ENCODE measurements at regions not wholly inside any gene's neighbourhood (a gene's known extent, or its start where the extent isn't known, plus 50 kb on each side); places are given as distances from the start of the nearest gene placed in this dataset.

DNA sequence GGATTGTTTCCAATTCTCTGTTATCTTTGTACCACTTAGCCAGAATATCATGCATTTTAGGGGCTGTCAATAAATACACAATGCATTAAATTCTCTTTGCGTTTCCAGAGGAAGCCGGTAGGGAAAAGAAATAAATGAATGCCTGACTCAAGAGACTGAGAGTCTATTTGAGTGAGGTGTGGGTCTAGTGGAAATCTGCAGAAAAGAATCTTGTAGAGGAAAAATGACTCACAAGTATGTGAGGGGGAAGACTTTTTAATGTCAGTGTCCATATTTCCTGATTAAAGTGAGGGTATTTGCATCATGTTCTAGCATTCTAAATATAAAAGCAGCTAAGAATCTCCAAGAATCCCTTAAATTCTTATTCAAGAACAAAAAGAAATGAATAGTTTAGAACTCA lies 271.1 kb downstream of the PTPRC start:
- TF ChIP-seq, protein P1, sequence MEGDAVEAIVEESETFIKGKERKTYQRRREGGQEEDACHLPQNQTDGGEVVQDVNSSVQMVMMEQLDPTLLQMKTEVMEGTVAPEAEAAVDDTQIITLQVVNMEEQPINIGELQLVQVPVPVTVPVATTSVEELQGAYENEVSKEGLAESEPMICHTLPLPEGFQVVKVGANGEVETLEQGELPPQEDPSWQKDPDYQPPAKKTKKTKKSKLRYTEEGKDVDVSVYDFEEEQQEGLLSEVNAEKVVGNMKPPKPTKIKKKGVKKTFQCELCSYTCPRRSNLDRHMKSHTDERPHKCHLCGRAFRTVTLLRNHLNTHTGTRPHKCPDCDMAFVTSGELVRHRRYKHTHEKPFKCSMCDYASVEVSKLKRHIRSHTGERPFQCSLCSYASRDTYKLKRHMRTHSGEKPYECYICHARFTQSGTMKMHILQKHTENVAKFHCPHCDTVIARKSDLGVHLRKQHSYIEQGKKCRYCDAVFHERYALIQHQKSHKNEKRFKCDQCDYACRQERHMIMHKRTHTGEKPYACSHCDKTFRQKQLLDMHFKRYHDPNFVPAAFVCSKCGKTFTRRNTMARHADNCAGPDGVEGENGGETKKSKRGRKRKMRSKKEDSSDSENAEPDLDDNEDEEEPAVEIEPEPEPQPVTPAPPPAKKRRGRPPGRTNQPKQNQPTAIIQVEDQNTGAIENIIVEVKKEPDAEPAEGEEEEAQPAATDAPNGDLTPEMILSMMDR (conservative IDR thresholded peaks at IDR 0.05): no peak
- H3K27ac ChIP-seq: no peak overlapping the region

- TF ChIP-seq, protein P1 (conservative IDR thresholded peaks at IDR 0.05): no peak
These were observed 272.0 kb downstream of the PTPRC start for GRCh38 chr1:198910816-198911215.

DNA sequence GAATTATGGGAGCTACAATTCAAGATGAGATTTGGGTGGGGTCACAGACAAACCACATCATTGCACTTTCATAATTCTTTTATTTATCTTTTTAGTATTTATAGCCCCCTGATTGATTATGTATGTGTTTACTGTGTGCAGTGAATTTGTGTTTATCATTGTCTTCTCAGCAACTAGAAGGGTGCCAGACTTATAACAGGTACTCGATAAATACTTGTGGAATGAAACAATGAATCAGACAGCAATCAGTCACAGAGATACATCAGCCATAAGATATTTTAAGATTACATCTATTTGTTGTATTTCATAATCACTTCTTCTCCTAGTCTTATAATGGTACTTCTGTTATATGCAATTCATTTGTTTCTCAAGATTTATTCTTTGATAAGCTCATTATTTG lies 273.2 kb downstream of the PTPRC start:
- TF ChIP-seq, protein P1 (conservative IDR thresholded peaks at IDR 0.05): no peak
- no peak overlapping the region for H3K27ac ChIP-seq

More at GRCh38 chr1:198910816-198911215, 272.0 kb downstream of the PTPRC start:
- H3K27ac ChIP-seq: no peak overlapping the region

DNA sequence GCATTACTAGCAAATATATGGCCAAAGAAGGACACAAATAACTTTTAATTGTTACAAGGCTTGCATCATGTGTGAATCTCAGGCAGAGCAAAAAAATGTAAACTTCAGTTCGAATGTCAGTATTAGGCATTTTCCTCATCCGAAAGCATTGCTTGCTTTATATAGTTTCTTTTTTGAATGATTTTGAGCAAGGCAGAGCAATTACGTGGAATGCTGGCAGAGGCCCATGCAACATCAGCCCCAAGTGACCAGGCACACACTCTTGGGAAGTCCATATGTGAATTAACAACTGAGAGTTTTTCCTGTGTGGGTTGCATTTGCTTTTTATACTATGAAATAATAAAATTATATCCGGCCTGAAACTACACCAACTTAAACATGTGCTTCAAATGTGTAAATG lies 274.8 kb downstream of the PTPRC start:
- no peak overlapping the region for H3K27ac ChIP-seq
- TF ChIP-seq, protein P1 (conservative IDR thresholded peaks at IDR 0.05): no peak

GRCh38 chr1:198915327-198916231 lies 276.7 kb downstream of the PTPRC start:
- TF ChIP-seq, protein P1 (conservative IDR thresholded peaks at IDR 0.05): no peak
- no peak overlapping the region for H3K27ac ChIP-seq

DNA sequence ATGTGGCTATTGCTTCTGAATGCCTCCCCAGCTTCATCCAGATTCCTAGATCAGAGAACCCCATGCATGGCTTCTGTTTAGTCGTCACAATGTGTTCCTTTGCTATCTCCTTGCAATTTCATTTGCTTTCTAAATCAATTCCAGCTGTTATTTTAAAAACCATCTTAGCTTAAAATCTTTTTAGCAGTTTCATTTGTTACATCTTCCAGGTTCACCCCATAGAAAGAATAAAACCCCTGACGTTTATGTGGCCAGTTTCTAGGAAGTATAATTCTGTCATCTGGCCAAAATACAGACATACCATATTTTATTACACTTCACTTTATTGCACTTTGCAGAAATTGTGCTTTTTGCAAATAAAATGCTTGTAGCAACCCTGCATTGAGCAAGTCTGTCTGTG lies 278.4 kb downstream of the PTPRC start:
- no peak overlapping the region for H3K27ac ChIP-seq
- TF ChIP-seq, protein P1 (conservative IDR thresholded peaks at IDR 0.05): no peak

GRCh38 chr1:198918920-198919319 lies 280.1 kb downstream of the PTPRC start:
- TF ChIP-seq, protein P1 (conservative IDR thresholded peaks at IDR 0.05): no peak
- H3K27ac ChIP-seq: no peak overlapping the region

Data from VCaP (cell line).